HuH-7 (cell line): ENCODE measurements at regions not wholly inside any gene's neighbourhood (a gene's known extent, or its start where the extent isn't known, plus 50 kb on each side); places are given as distances from the start of the nearest gene placed in this dataset.
"Not testable (repeated sequence)": the region's sequence is repeated elsewhere in the genome, so short reads cannot be mapped to it uniquely, and the experiment has no call there.

Experiments
- DNase-seq: peaks from one replicate; pipeline ENCODE4 v3.0.0; 2011; ENCODE audit warnings: low spot score

DNA sequence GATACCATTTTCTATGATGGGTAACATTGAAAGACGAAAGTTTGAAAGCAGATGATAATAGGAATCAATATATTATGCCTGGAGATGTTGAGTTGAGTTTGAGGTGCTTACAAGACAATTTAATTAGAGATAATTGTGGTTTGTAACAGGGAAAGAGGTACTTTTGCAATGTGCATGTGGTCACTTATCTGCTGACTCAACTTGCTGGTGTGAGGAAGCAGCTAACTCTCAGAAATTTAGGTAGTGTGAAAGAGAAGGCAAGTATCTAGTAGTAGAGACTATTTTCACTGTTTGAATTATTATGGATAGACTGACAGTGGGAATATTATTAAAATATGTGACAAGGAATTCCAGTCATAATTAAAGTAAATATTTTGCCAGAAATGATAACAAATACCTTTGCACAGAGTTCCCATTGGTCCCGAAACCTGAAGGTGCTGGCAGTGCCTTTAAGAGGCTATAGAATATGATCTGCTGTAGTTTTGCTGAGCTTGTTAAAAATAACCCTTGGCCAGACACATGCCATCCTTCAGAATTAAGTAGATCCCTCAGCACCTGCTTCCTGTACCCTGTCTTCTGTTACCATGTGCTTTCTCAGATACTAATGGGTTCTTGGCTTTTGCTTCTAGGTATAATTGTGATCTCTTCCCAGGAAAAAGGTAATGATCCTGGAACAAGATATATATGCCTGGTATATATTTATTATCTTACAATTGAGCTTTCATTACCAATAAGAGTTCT lies 315.9 kb downstream of the BCHE start:
- DNase-seq, result no peak

- no peak for DNase-seq
Measured at GRCh38 chr3:165519687-165520086, 317.5 kb downstream of the BCHE start.

DNA sequence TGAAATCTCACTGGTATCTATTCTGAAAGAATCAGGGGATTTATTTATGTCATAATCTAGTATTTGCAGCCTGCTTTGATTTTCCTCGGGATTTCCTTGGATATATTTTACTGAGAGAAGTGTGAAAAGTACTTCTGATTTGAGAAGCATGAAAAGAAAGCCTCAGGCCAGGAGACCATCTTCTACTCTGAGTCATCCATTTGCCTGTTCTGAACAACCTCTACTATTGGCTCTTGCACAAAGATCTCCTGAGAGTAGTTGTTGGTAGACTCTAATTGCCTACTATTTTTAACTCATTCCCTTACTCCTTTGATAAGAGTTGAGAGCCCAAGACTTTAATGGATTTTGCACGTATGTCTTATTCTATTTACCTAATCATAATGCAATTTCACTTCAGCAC lies 318.9 kb downstream of the BCHE start:
- no peak for DNase-seq

- no peak for DNase-seq
Measured at GRCh38 chr3:165513715-165514701, 317.8 kb upstream of the SLITRK3 start.

- DNase-seq, result no peak
Measured at GRCh38 chr3:165507576-165507975, 311.4 kb upstream of the SLITRK3 start.

GRCh38 chr3:165507060-165507459 lies 310.9 kb upstream of the SLITRK3 start:
- DNase-seq, result no peak

GRCh38 chr3:165505657-165506056 lies 309.5 kb upstream of the SLITRK3 start:
- no peak for DNase-seq

- no peak for DNase-seq
Measured at GRCh38 chr3:165504554-165504953, 308.4 kb upstream of the SLITRK3 start.

DNA sequence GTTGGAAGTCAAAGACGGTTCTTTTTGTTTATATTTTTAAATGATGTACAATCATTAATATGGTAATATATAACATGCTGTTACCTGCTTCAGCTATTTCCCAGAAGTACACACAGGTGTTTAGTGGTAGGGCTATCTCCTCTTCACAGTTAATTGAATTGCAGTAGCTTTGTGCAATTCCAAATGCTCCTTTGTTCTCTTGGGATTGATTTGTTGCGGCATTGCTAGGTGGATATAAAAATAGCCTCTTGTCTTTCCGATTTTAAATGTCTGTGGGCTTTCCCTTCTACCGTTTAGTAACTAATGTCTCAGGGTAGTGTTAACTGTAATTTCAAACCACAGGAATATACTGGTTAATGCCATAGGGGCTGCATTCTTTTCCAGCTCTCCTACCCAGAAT lies 307.6 kb upstream of the SLITRK3 start:
- DNase-seq, result no peak

DNA sequence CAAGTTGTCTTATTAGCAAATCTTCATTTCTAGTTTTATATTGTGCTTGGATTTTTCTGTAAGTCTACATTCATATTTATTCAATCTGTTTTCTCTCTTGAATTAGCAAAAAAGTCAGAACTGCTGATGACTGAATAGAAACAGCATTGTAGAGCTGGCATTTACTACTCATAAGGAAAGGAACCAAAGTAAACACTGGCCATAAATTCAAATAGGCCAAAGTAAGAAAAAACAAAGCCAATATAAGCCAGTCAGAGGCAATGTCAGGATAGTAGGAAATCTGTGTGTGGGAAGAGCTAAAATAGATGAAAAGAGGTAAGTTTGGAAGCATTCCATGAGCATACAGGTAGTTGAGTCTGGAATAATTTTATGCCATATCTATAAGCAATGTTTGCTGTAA lies 307.2 kb upstream of the SLITRK3 start:
- DNase-seq, result no peak

- no peak for DNase-seq
Measured at GRCh38 chr3:165502707-165503106, 306.5 kb upstream of the SLITRK3 start.

GRCh38 chr3:165498742-165499141 lies 302.6 kb upstream of the SLITRK3 start:
- not testable (repeated sequence) for DNase-seq

- DNase-seq, result peak; percentile 1
Measured at GRCh38 chr3:165491487-165491886, 295.3 kb upstream of the SLITRK3 start.

- no peak for DNase-seq
Measured at GRCh38 chr3:165476399-165477060, 280.3 kb upstream of the SLITRK3 start.

GRCh38 chr3:165466856-165467255 lies 270.7 kb upstream of the SLITRK3 start:
- no peak for DNase-seq

GRCh38 chr3:165464736-165465135 lies 268.6 kb upstream of the SLITRK3 start:
- no peak for DNase-seq

GRCh38 chr3:165463531-165463930 lies 267.3 kb upstream of the SLITRK3 start:
- no peak for DNase-seq

GRCh38 chr3:165462636-165463334 lies 266.6 kb upstream of the SLITRK3 start:
- DNase-seq, result no peak

DNA sequence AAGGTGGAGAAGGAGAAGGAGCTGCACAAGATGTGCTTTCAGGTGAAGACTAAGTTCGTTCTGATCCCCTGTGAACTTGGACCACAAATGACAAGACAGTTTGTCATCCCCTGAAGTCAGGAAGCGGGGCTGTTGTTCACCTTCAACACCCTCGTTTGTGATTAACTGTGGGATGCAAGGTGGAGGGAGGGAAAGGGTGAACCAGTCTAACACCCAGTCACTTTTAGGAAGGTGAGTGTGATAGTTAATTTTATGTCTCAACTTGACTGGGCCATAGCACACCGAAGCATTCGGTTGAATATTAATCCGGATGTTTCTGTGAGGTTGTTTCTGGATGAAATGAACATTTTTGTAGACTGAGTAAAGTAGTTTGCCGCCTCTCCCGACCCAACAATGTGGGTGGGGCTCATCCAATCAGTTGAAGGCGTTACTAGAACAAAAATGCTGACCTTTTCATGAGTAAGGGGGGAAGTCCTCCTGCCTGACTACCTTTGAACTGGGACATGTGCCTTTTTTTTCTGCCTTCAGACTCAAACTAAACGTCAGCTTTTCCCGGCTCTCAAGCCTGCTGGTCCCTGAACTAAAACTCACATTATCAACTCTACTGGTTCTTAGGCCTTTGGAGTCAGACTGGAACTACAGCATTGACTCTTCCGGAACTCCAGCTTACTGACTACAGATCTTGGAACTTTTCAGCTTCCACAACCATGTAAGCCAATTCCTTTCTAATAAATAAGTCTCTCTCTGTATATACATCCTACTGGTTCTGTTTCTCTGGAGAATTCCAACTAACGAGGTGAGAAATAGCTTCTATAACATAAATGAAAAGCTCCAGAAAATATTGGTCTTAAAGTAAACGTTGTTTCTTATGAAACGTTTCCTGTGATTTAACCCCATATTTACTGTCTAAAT lies 264.0 kb upstream of the SLITRK3 start:
- DNase-seq, result no peak

DNA sequence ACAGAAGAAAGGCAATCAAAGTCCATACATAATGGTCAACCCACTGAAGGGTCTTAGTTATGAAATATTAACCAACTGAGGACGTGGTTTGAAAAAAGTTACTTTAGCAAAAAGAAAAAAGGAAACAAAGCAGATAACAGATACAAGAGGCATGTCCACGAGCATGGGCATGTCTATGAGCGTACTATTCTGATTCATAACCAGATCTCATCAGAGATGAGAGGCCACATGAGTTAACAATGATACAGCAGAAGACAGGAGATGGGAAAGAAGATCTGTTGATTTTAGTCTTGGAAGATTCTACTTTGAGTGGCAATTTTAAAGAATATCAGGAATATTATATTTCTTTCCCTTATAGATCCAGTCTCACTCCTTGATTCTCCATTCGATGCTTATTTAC lies 262.9 kb upstream of the SLITRK3 start:
- DNase-seq, result no peak

DNA sequence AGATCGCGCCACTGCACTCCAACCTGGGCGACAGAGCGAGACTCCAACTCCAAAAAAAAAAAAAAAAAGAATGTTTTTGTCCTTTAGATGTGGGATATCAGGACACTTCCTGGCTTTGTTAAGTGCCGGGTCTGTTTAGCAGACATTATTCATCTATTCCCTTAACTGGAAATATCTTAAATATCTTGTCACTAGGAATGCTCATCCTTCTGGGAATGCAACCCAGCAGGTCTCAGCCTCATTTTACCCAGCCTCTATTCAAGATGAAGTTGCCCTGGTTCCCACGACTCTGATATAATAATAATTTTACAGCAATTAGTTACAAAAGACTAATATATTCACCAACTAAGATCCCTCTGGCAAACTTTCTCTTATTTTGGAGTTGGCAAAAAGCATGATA lies 260.9 kb upstream of the SLITRK3 start:
- DNase-seq, result no peak
